ENCODE measurements at regions not wholly inside any gene's neighbourhood (a gene's known extent, or its start where the extent isn't known, plus 50 kb on each side); places are given as distances from the start of the nearest gene placed in this dataset.

- H3K27me3 ChIP-seq (ENCODE audit: control insufficient read depth, insufficient read depth, low read length): no peaks in the 10 kb centered on the region
- Mint-ChIP-seq H3K27me3 (ENCODE audit: low read depth in 2 of 2) (no peaks in the 10 kb centered on the region), H3K4me1 (no peaks in the 10 kb centered on the region), H3K4me3 (no peak overlapping the region), H3K9me3 (peaks cover 12 to 17% of the 10 kb centered on the region in 2 donors), H3K36me3 (peaks cover 6% of the 10 kb centered on the region), H3K27ac (no peak overlapping the region)
- ATAC-seq: no peak
- no peak overlapping the region for H3K4me3 ChIP-seq (ENCODE audit: low read length)
- TF ChIP-seq CTCF (IDR thresholded peaks at IDR 0.05): no peak
- no peaks in the 10 kb centered on the region for H3K36me3 ChIP-seq (ENCODE audit: control insufficient read depth, insufficient read depth, low read length)
- H3K9me3 ChIP-seq (ENCODE audit: control insufficient read depth, insufficient read depth, low read length): no peaks in the 10 kb centered on the region
- intact Hi-C loops (cut with micrococcal nuclease): no loop called here
- no peaks in the 10 kb centered on the region for H3K4me1 ChIP-seq (ENCODE audit: control insufficient read depth, insufficient read depth, low read length)
- H3K27ac ChIP-seq (ENCODE audit: low read length): no peak overlapping the region
- whole genome bisulfite sequencing (ENCODE audit: insufficient coverage): 74% methylated on average over 2 of the region's 4 CpGs
- DNase-seq: no peak
These were observed 1992.1 kb upstream of the NUDT12 start for GRCh38 chr5:105554568-105555169.

- no peaks in the 10 kb centered on the region for H3K27me3 Mint-ChIP-seq (ENCODE audit: low read depth in 2 of 2)
- intact Hi-C loops (cut with micrococcal nuclease): no loop called here
- H3K27ac Mint-ChIP-seq: no peak overlapping the region
- no peak for TF ChIP-seq CTCF (IDR thresholded peaks at IDR 0.05)
- Histone ChIP-seq H3K4me3 (ENCODE audit: low read length) (no peak overlapping the region), H3K36me3 (ENCODE audit: control insufficient read depth, insufficient read depth, low read length) (no peaks in the 10 kb centered on the region), H3K27ac (ENCODE audit: low read length) (no peak overlapping the region), H3K4me1 (ENCODE audit: control insufficient read depth, insufficient read depth, low read length) (no peaks in the 10 kb centered on the region), H3K9me3 (ENCODE audit: control insufficient read depth, insufficient read depth, low read length) (peaks cover 5% of the 10 kb centered on the region), H3K27me3 (ENCODE audit: control insufficient read depth, insufficient read depth, low read length) (no peaks in the 10 kb centered on the region)
- no peak overlapping the region for H3K4me3 Mint-ChIP-seq
- WGBS (ENCODE audit: insufficient coverage): 85% methylated on average over 1 of the region's 1 CpG
- no peaks in the 10 kb centered on the region for H3K36me3 Mint-ChIP-seq
- ATAC-seq: no peak
- H3K9me3 Mint-ChIP-seq: peaks cover 13 to 14% of the 10 kb centered on the region in 2 donors
- no peak for DNase-seq
- H3K4me1 Mint-ChIP-seq: no peaks in the 10 kb centered on the region
These were observed 1981.7 kb upstream of the NUDT12 start for GRCh38 chr5:105544300-105544699.

GRCh38 chr5:105536675-105537074 is 1974.1 kb upstream of the NUDT12 start:
- Mint-ChIP-seq H3K36me3 (no peaks in the 10 kb centered on the region), H3K9me3 (peaks cover 8 to 9% of the 10 kb centered on the region in 2 donors), H3K4me1 (no peaks in the 10 kb centered on the region), H3K4me3 (no peak overlapping the region), H3K27ac (no peak overlapping the region), H3K27me3 (ENCODE audit: low read depth in 2 of 2) (no peaks in the 10 kb centered on the region)
- H3K27ac ChIP-seq (ENCODE audit: low read length): no peak overlapping the region
- DNase-seq (no peak), ATAC-seq (no peak)
- no peaks in the 10 kb centered on the region for H3K9me3 ChIP-seq (ENCODE audit: control insufficient read depth, insufficient read depth, low read length)
- no peak overlapping the region for H3K4me3 ChIP-seq (ENCODE audit: low read length)
- intact Hi-C loops (cut with micrococcal nuclease): no loop called here
- TF ChIP-seq CTCF (IDR thresholded peaks at IDR 0.05): no peak
- H3K36me3 ChIP-seq (ENCODE audit: control insufficient read depth, insufficient read depth, low read length): no peaks in the 10 kb centered on the region
- H3K27me3 ChIP-seq (ENCODE audit: control insufficient read depth, insufficient read depth, low read length): no peaks in the 10 kb centered on the region
- no peaks in the 10 kb centered on the region for H3K4me1 ChIP-seq (ENCODE audit: control insufficient read depth, insufficient read depth, low read length)

GRCh38 chr5:105530716-105531261 is 1968.2 kb upstream of the NUDT12 start:
- intact Hi-C loops (cut with micrococcal nuclease): no loop called here
- H3K4me1 Mint-ChIP-seq: no peaks in the 10 kb centered on the region
- H3K4me3 ChIP-seq (ENCODE audit: low read length): no peak overlapping the region
- no peaks in the 10 kb centered on the region for H3K27me3 ChIP-seq (ENCODE audit: control insufficient read depth, insufficient read depth, low read length)
- no peaks in the 10 kb centered on the region for H3K27me3 Mint-ChIP-seq (ENCODE audit: low read depth in 2 of 2)
- H3K4me3 Mint-ChIP-seq: no peak overlapping the region
- H3K27ac Mint-ChIP-seq: no peak overlapping the region
- no peaks in the 10 kb centered on the region for H3K36me3 ChIP-seq (ENCODE audit: control insufficient read depth, insufficient read depth, low read length)
- H3K4me1 ChIP-seq (ENCODE audit: control insufficient read depth, insufficient read depth, low read length): no peaks in the 10 kb centered on the region
- no peak overlapping the region for H3K27ac ChIP-seq (ENCODE audit: low read length)
- H3K9me3 Mint-ChIP-seq: peaks cover 17 to 23% of the 10 kb centered on the region in 2 donors
- H3K36me3 Mint-ChIP-seq: peaks cover 21% of the 10 kb centered on the region
- H3K9me3 ChIP-seq (ENCODE audit: control insufficient read depth, insufficient read depth, low read length): peaks cover 12% of the 10 kb centered on the region
- ATAC-seq (no peak), DNase-seq (no peak)
- TF ChIP-seq CTCF (IDR thresholded peaks at IDR 0.05): no peak
- WGBS (ENCODE audit: insufficient coverage): 55% methylated on average over 3 of the region's 3 CpGs

Data from natural killer cell (primary cell).